Activated CD8-positive, alpha-beta T cell treated with anti-CD3 and anti-CD28 coated beads for 36 hours (primary cell): ENCODE measurements at regions not wholly inside any gene's neighbourhood (a gene's known extent, or its start where the extent isn't known, plus 50 kb on each side); places are given as distances from the start of the nearest gene placed in this dataset.

Experiments
- ATAC-seq: fragments of 200-7000 bp; cut with Tn5 transposase; one replicate; pipeline ENCODE4 v1.10.0; 2021; ENCODE audit warnings: mild to moderate bottlenecking, moderate library complexity
- CTCF ChIA-PET: fragments of 350-600 bp; sonication (Branson Sonifier 250); formaldehyde crosslinking; loops from one replicate; lab custom pipeline; 2021; ENCODE audit warnings: antibody characterized with exemption; lab: Charles Lee
- POLR2A ChIA-PET: fragments of 350-600 bp; sonication (Branson Sonifier 250); formaldehyde crosslinking; loops from one replicate; lab custom pipeline; 2021; ENCODE audit warnings: antibody characterized with exemption; lab: Charles Lee
- DNase-seq: peaks from one replicate; pipeline ENCODE4 v3.0.0-alpha.2; 2020
- H3K27ac Mint-ChIP-seq: one replicate; pipeline ENCODE4 v1.8.0; 2021; ENCODE audit warnings: mild to moderate bottlenecking, mixed read lengths
- H3K27me3 Mint-ChIP-seq: one replicate; pipeline ENCODE4 v1.8.0; 2021; ENCODE audit warnings: mixed read lengths
- H3K36me3 Mint-ChIP-seq: one replicate; pipeline ENCODE4 v1.8.0; 2021; ENCODE audit warnings: low read depth, mixed read lengths
- H3K4me1 Mint-ChIP-seq: one replicate; pipeline ENCODE4 v1.8.0; 2021; ENCODE audit warnings: low read depth, mixed read lengths
- H3K4me3 Mint-ChIP-seq: one replicate; pipeline ENCODE4 v1.8.0; 2021; ENCODE audit warnings: mild to moderate bottlenecking, moderate library complexity, mixed read lengths
- H3K9me3 Mint-ChIP-seq: one replicate; pipeline ENCODE4 v1.8.0; 2021; ENCODE audit warnings: mixed read lengths
- intact Hi-C: fragments of 100-400 bp; cut with micrococcal nuclease; formaldehyde crosslinking; loops from one replicate; pipeline ENCODE4 v1.10.0; 2022
- TF ChIP-seq, protein P1 (sequence below): fragments of 200-600 bp; IDR thresholded peaks from one replicate; pipeline ENCODE4 v1.8.0; 2022; ENCODE audit warnings: antibody characterized with exemption, mild to moderate bottlenecking

DNA sequence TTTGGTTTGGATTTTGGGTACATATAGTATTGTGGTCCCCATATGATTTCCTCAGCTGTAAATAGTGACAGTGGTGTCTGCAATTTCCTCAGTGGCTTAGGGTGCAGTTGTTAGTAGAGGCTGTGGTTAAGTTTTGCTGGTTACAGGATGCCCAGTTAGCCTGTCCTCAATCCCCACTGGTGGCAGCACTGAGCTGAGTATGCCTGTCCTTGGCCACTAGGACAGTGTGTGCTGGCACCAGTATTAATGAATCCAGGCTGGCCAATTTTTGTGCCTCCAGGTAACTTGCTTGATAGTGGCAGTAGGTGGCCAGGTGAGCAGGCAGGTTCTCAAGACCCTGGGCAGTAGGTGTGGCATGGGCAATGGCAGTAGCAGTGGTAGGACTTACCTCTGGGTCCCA is 973.1 kb downstream of the TMEM182 start:
- no peaks in the 10 kb centered on the region for H3K27me3 Mint-ChIP-seq
- POLR2A ChIA-PET, result no interaction called here
- DNase-seq (no peak), ATAC-seq (no peak)
- peaks cover 32% of the 10 kb centered on the region for H3K9me3 Mint-ChIP-seq
- intact Hi-C loops, result no loop called here
- no peak overlapping the region for H3K27ac Mint-ChIP-seq
- no peak overlapping the region for H3K4me3 Mint-ChIP-seq
- CTCF ChIA-PET, result no interaction called here
- TF ChIP-seq, protein P1, sequence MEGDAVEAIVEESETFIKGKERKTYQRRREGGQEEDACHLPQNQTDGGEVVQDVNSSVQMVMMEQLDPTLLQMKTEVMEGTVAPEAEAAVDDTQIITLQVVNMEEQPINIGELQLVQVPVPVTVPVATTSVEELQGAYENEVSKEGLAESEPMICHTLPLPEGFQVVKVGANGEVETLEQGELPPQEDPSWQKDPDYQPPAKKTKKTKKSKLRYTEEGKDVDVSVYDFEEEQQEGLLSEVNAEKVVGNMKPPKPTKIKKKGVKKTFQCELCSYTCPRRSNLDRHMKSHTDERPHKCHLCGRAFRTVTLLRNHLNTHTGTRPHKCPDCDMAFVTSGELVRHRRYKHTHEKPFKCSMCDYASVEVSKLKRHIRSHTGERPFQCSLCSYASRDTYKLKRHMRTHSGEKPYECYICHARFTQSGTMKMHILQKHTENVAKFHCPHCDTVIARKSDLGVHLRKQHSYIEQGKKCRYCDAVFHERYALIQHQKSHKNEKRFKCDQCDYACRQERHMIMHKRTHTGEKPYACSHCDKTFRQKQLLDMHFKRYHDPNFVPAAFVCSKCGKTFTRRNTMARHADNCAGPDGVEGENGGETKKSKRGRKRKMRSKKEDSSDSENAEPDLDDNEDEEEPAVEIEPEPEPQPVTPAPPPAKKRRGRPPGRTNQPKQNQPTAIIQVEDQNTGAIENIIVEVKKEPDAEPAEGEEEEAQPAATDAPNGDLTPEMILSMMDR, result no peak
- H3K4me1 Mint-ChIP-seq, result no peaks in the 10 kb centered on the region
- no peaks in the 10 kb centered on the region for H3K36me3 Mint-ChIP-seq

DNA sequence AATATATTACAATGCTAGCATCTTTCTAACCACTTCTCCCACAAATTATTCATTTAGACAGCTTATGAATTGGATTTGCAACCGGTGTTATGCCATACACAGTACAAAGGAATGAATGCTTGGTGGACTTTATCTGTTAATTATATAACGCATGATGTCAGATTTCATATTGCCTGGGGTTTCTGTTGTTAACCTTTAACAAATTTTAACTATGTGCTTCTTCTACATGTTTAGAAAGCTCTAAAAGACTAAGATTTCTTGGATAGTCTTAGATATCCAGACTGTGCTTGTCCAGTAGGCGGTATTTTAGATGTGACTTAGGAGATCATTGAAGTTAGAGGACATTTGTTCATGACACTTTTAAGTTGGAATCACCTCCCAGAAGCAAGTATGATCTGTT is 976.3 kb downstream of the TMEM182 start:
- H3K4me3 Mint-ChIP-seq, result no peak overlapping the region
- ATAC-seq (no peak), DNase-seq (no peak)
- H3K9me3 Mint-ChIP-seq, result peaks cover 21% of the 10 kb centered on the region
- ChIA-PET POLR2A (no interaction called here), CTCF (no interaction called here)
- TF ChIP-seq, protein P1, result no peak
- no peaks in the 10 kb centered on the region for H3K36me3 Mint-ChIP-seq
- no peak overlapping the region for H3K27ac Mint-ChIP-seq
- intact Hi-C loops, result no loop called here
- no peaks in the 10 kb centered on the region for H3K4me1 Mint-ChIP-seq
- H3K27me3 Mint-ChIP-seq, result no peaks in the 10 kb centered on the region

DNA sequence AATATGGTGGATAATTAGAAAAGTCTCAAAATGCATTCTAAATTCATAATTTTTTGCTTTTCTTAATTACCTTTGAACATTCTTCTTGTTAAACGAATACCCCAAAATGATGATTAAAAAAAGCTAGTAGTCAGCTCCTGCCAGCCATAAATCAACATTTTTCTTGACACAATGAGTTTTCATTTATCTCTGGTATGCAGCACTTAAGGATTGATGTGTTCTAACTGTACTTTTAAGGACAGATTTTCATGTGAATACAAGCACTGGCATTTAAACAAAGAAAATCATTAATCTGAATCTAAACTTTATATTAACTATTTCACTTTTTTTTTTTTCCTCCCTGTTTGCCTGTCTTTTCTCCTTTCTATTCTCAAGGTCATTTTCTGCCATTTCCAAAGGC is 976.8 kb downstream of the TMEM182 start:
- Mint-ChIP-seq H3K4me3 (no peak overlapping the region), H3K27me3 (no peaks in the 10 kb centered on the region), H3K27ac (no peak overlapping the region), H3K9me3 (peaks cover 18% of the 10 kb centered on the region), H3K4me1 (no peaks in the 10 kb centered on the region), H3K36me3 (no peaks in the 10 kb centered on the region)
- POLR2A ChIA-PET, result no interaction called here
- no peak for DNase-seq
- no peak for ATAC-seq
- intact Hi-C loops, result no loop called here
- TF ChIP-seq, protein P1, result no peak
- CTCF ChIA-PET, result no interaction called here

DNA sequence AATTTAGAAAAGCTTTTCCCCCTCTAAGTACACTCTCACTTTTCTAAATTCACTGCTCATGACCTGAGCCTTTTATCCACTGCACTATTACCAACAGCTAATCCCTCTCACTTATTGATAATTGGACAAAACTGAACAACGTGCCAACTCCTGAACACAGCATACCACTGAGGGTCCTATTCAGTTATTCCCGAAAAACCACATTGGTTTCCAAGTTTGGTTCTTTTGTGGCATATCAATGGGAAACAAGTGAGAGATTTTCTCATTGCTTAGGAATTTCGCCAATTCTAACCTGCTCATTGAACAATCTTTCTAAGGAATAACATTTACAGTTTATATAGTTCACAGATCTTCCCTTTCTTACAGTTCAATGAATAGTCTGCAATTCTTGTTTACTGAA is 977.4 kb downstream of the TMEM182 start:
- no peaks in the 10 kb centered on the region for H3K27me3 Mint-ChIP-seq
- H3K27ac Mint-ChIP-seq, result no peak overlapping the region

DNA sequence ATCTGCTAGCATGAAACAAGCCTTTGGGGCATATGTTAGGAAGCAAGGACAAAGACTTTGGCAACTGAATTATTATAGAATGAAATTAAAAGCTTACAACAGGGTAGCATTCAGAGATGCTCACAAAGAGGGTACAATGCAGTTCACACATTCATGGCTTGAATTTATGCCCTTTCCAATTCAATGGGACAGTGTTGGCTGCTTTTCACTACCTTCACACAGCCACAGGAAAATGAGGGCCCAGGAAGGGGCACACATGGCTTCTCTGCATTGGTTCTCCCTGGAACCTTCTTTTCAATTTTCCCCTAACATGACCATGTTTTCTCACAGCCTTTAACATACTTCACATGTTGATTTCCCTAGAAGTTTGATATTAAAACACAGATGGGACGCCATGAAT is 978.1 kb downstream of the TMEM182 start:
- H3K9me3 Mint-ChIP-seq, result peaks cover 11% of the 10 kb centered on the region

More for the DNA sequence above, 977.4 kb downstream of the TMEM182 start:
- CTCF ChIA-PET, result no interaction called here
- no peak for ATAC-seq
- DNase-seq, result no peak
- H3K4me1 Mint-ChIP-seq, result no peaks in the 10 kb centered on the region
- TF ChIP-seq, protein P1, result no peak
- POLR2A ChIA-PET, result no interaction called here
- H3K9me3 Mint-ChIP-seq, result peaks cover 15% of the 10 kb centered on the region
- no peak overlapping the region for H3K4me3 Mint-ChIP-seq
- no peaks in the 10 kb centered on the region for H3K36me3 Mint-ChIP-seq
- intact Hi-C loops, result no loop called here

More for the DNA sequence above, 978.1 kb downstream of the TMEM182 start:
- no peaks in the 10 kb centered on the region for H3K4me1 Mint-ChIP-seq
- DNase-seq (no peak), ATAC-seq (no peak)
- H3K4me3 Mint-ChIP-seq, result no peak overlapping the region
- ChIA-PET CTCF (no interaction called here), POLR2A (no interaction called here)
- H3K27me3 Mint-ChIP-seq, result no peaks in the 10 kb centered on the region
- TF ChIP-seq, protein P1, result no peak
- intact Hi-C loops, result no loop called here
- H3K27ac Mint-ChIP-seq, result no peak overlapping the region
- H3K36me3 Mint-ChIP-seq, result no peaks in the 10 kb centered on the region
